ENCODE measurements at regions not wholly inside any gene's neighbourhood (a gene's known extent, or its start where the extent isn't known, plus 50 kb on each side); places are given as distances from the start of the nearest gene placed in this dataset.
A peak's percentile ranks its signal among the peaks of the same experiment; 100 is the strongest.
"Not testable (repeated sequence)": the region's sequence is repeated elsewhere in the genome, so short reads cannot be mapped to it uniquely, and the experiment has no call there.

- DNase-seq (no peak), ATAC-seq (no peak)
- Histone ChIP-seq H3K9me3 (ENCODE audit: control insufficient read depth, low read length) (no peaks in the 10 kb centered on the region), H3K4me1 (ENCODE audit: control insufficient read depth, insufficient read depth, low read length) (no peaks in the 10 kb centered on the region), H3K27me3 (ENCODE audit: control insufficient read depth, insufficient read depth) (no peaks in the 10 kb centered on the region), H3K4me3 (ENCODE audit: low read length) (no peak overlapping the region), H3K27ac (ENCODE audit: low read length) (no peak overlapping the region)
- 38% methylated on average over 7 of the region's 7 CpGs for WGBS
- intact Hi-C loops (cut with DNase I), result no loop called here
These were observed 142.4 kb downstream of the ZFP64 start for GRCh38 chr20:52049001-52049731.

- H3K27me3 ChIP-seq (ENCODE audit: control insufficient read depth, insufficient read depth), result no peaks in the 10 kb centered on the region
- no peak overlapping the region for H3K27ac ChIP-seq (ENCODE audit: low read length)
- no peak for ATAC-seq
- DNase-seq, result no peak
- WGBS, result 31% methylated on average over 19 of the region's 19 CpGs
- intact Hi-C loops (cut with DNase I), result no loop called here
- no peak overlapping the region for H3K4me3 ChIP-seq (ENCODE audit: low read length)
- no peaks in the 10 kb centered on the region for H3K9me3 ChIP-seq (ENCODE audit: control insufficient read depth, low read length)
- H3K4me1 ChIP-seq (ENCODE audit: control insufficient read depth, insufficient read depth, low read length), result no peaks in the 10 kb centered on the region
These were observed 143.5 kb downstream of the ZFP64 start for GRCh38 chr20:52047811-52048764.

GRCh38 chr20:52041966-52042365 lies 149.6 kb downstream of the ZFP64 start:
- ATAC-seq (no peak), DNase-seq (no peak)
- Histone ChIP-seq H3K4me1 (ENCODE audit: control insufficient read depth, insufficient read depth, low read length) (no peaks in the 10 kb centered on the region), H3K9me3 (ENCODE audit: control insufficient read depth, low read length) (no peaks in the 10 kb centered on the region), H3K27ac (ENCODE audit: low read length) (no peak overlapping the region), H3K4me3 (ENCODE audit: low read length) (no peak overlapping the region), H3K27me3 (ENCODE audit: control insufficient read depth, insufficient read depth) (no peaks in the 10 kb centered on the region)
- intact Hi-C loops (cut with DNase I), result no loop called here
- WGBS, result 96% methylated on average over 6 of the region's 6 CpGs

GRCh38 chr20:52039790-52040189 lies 151.8 kb downstream of the ZFP64 start:
- Histone ChIP-seq H3K27me3 (ENCODE audit: control insufficient read depth, insufficient read depth) (no peaks in the 10 kb centered on the region), H3K9me3 (ENCODE audit: control insufficient read depth, low read length) (no peaks in the 10 kb centered on the region), H3K27ac (ENCODE audit: low read length) (no peak overlapping the region), H3K4me1 (ENCODE audit: control insufficient read depth, insufficient read depth, low read length) (no peaks in the 10 kb centered on the region), H3K4me3 (ENCODE audit: low read length) (no peak overlapping the region)
- WGBS, result 80% methylated on average over 7 of the region's 7 CpGs
- intact Hi-C loops (cut with DNase I), result no loop called here
- ATAC-seq (no peak), DNase-seq (no peak)

GRCh38 chr20:52038632-52039031 lies 152.9 kb downstream of the ZFP64 start:
- H3K27me3 ChIP-seq (ENCODE audit: control insufficient read depth, insufficient read depth); H3K4me1 ChIP-seq (ENCODE audit: control insufficient read depth, insufficient read depth, low read length); DNase-seq; H3K9me3 ChIP-seq (ENCODE audit: control insufficient read depth, low read length); H3K4me3 ChIP-seq (ENCODE audit: low read length); intact Hi-C loops (cut with DNase I); ATAC-seq; H3K27ac ChIP-seq (ENCODE audit: low read length): not testable (repeated sequence)
- 95% methylated on average over 9 of the region's 9 CpGs for WGBS

GRCh38 chr20:52037370-52037769 lies 154.2 kb downstream of the ZFP64 start:
- 86% methylated on average over 5 of the region's 5 CpGs for WGBS

GRCh38 chr20:52035977-52036376 lies 155.6 kb downstream of the ZFP64 start:
- ATAC-seq, result no peak
- DNase-seq, result peak in 1 of 3 donors; percentile 54
- intact Hi-C loops (cut with DNase I), result no loop called here
- Histone ChIP-seq H3K27me3 (ENCODE audit: control insufficient read depth, insufficient read depth) (no peaks in the 10 kb centered on the region), H3K9me3 (ENCODE audit: control insufficient read depth, low read length) (no peaks in the 10 kb centered on the region), H3K4me1 (ENCODE audit: control insufficient read depth, insufficient read depth, low read length) (no peaks in the 10 kb centered on the region), H3K4me3 (ENCODE audit: low read length) (no peak overlapping the region), H3K27ac (ENCODE audit: low read length) (no peak overlapping the region)
- WGBS, result 94% methylated on average over 1 of the region's 1 CpG

More at GRCh38 chr20:52037370-52037769, 154.2 kb downstream of the ZFP64 start:
- H3K4me1 ChIP-seq (ENCODE audit: control insufficient read depth, insufficient read depth, low read length), result no peaks in the 10 kb centered on the region
- DNase-seq (no peak), ATAC-seq (no peak)
- H3K4me3 ChIP-seq (ENCODE audit: low read length), result no peak overlapping the region
- intact Hi-C loops (cut with DNase I), result no loop called here
- H3K27ac ChIP-seq (ENCODE audit: low read length), result no peak overlapping the region
- H3K9me3 ChIP-seq (ENCODE audit: control insufficient read depth, low read length), result no peaks in the 10 kb centered on the region
- no peaks in the 10 kb centered on the region for H3K27me3 ChIP-seq (ENCODE audit: control insufficient read depth, insufficient read depth)

GRCh38 chr20:52035498-52035897 lies 156.1 kb downstream of the ZFP64 start:
- no peak overlapping the region for H3K4me3 ChIP-seq (ENCODE audit: low read length)
- WGBS, result 54% methylated on average over 6 of the region's 6 CpGs
- DNase-seq (no peak), ATAC-seq (no peak)
- no peaks in the 10 kb centered on the region for H3K27me3 ChIP-seq (ENCODE audit: control insufficient read depth, insufficient read depth)
- no peak overlapping the region for H3K27ac ChIP-seq (ENCODE audit: low read length)
- no peaks in the 10 kb centered on the region for H3K9me3 ChIP-seq (ENCODE audit: control insufficient read depth, low read length)
- intact Hi-C loops (cut with DNase I), result no loop called here
- H3K4me1 ChIP-seq (ENCODE audit: control insufficient read depth, insufficient read depth, low read length), result no peaks in the 10 kb centered on the region

- no peak for DNase-seq
- Histone ChIP-seq H3K9me3 (ENCODE audit: control insufficient read depth, low read length) (no peaks in the 10 kb centered on the region), H3K4me1 (ENCODE audit: control insufficient read depth, insufficient read depth, low read length) (no peaks in the 10 kb centered on the region), H3K4me3 (ENCODE audit: low read length) (no peak overlapping the region), H3K27me3 (ENCODE audit: control insufficient read depth, insufficient read depth) (no peaks in the 10 kb centered on the region), H3K27ac (ENCODE audit: low read length) (no peak overlapping the region)
- 97% methylated on average over 9 of the region's 9 CpGs for WGBS
- no peak for ATAC-seq
- intact Hi-C loops (cut with DNase I), result no loop called here
These were observed 157.0 kb downstream of the ZFP64 start for GRCh38 chr20:52034581-52034980.

GRCh38 chr20:52033313-52033712 lies 158.3 kb downstream of the ZFP64 start:
- DNase-seq (no peak), ATAC-seq (no peak)
- Histone ChIP-seq H3K27ac (ENCODE audit: low read length) (no peak overlapping the region), H3K4me1 (ENCODE audit: control insufficient read depth, insufficient read depth, low read length) (no peaks in the 10 kb centered on the region), H3K4me3 (ENCODE audit: low read length) (no peak overlapping the region), H3K27me3 (ENCODE audit: control insufficient read depth, insufficient read depth) (no peaks in the 10 kb centered on the region), H3K9me3 (ENCODE audit: control insufficient read depth, low read length) (no peaks in the 10 kb centered on the region)
- WGBS, result 90% methylated on average over 5 of the region's 5 CpGs
- intact Hi-C loops (cut with DNase I), result no loop called here

- H3K27me3 ChIP-seq (ENCODE audit: control insufficient read depth, insufficient read depth); DNase-seq; intact Hi-C loops (cut with DNase I); ATAC-seq; H3K9me3 ChIP-seq (ENCODE audit: control insufficient read depth, low read length); H3K4me1 ChIP-seq (ENCODE audit: control insufficient read depth, insufficient read depth, low read length); H3K27ac ChIP-seq (ENCODE audit: low read length); H3K4me3 ChIP-seq (ENCODE audit: low read length): not testable (repeated sequence)
- 95% methylated on average over 7 of the region's 7 CpGs for WGBS
These were observed 159.3 kb downstream of the ZFP64 start for GRCh38 chr20:52032304-52032683.
